HCT116 (cell line): ENCODE measurements at regions not wholly inside any gene's neighbourhood (a gene's known extent, or its start where the extent isn't known, plus 50 kb on each side); places are given as distances from the start of the nearest gene placed in this dataset.

Experiments used
- ATAC-seq: fragments of 200-7000 bp; cut with Tn5 transposase; 2 replicates; pipeline ENCODE4 v1.9.1; 2020; ENCODE audit warnings: mild to moderate bottlenecking, moderate library complexity
- BruUV-seq: library from RNA; stranded (reverse); fragments of 400-500 nt; replicated peaks from 2 replicates; lab custom pipeline; 2021; lab: Mats Ljungman, UMichigan
- CTCF ChIA-PET: fragments of 300-600 bp; sonication (Branson Sonifier 250); formaldehyde crosslinking; loops from one replicate; lab custom pipeline; 2021; ENCODE audit warnings: antibody characterized with exemption; lab: Charles Lee
- POLR2A ChIA-PET: fragments of 300-600, 350-600 bp; sonication (Branson Sonifier 250); formaldehyde crosslinking; loops from one replicate; lab custom pipeline; 2021; ENCODE audit warnings: antibody characterized with exemption; lab: Charles Lee
- RAD21 ChIA-PET, 2 experiments: fragments of 300-600 bp; sonication (Branson Sonifier 250); formaldehyde crosslinking; loops; one replicate each; lab custom pipeline; 2023; ENCODE audit warnings: low total read pairs in 2 of 2; ENCODE audit not compliant: uncharacterized antibody in 2 of 2, unreplicated experiment in 2 of 2, low non-redundant PET in 1 of 2; lab: Charles Lee
- DNase-seq: peaks from one replicate; pipeline ENCODE4 v3.0.0-alpha.2; 2010; ENCODE audit warnings: low read depth, low spot score
- H2AFZ ChIP-seq: fragments of 200-600 bp; shearing (Covaris generic), sonication (generic); 2 replicates; pipeline ENCODE4 v1.6.1; 2017; ENCODE audit warnings: low read depth, mixed run types, mixed read lengths, antibody characterized with exemption, low read length; ENCODE audit not compliant: poor library complexity, severe bottlenecking
- H3K27ac ChIP-seq: 2 replicates; pipeline ENCODE4 v1.5.1; 2012; ENCODE audit warnings: low read depth, low read length
- H3K27me3 ChIP-seq: fragments of 200-600 bp; sonication (generic); 2 replicates; pipeline ENCODE4 v1.6.1; 2016; ENCODE audit warnings: mixed run types, low read length, mixed read lengths; ENCODE audit not compliant: insufficient read depth
- H3K36me3 ChIP-seq, 2 experiments: fragments of 200-500 bp in 1 of 2; fragments of 200-600 bp in 1 of 2; sonication (Bioruptor generic) in 1 of 2; sonication (generic) in 1 of 2; 2 replicates each; pipeline versions ENCODE4 v1.5.1 to v1.6.1; 2014 to 2016; ENCODE audit warnings: low read length in 2 of 2, inconsistent platforms in 1 of 2, mixed read lengths in 1 of 2, mixed run types in 1 of 2; ENCODE audit not compliant: insufficient read depth in 2 of 2, control insufficient read depth in 1 of 2
- H3K4me1 ChIP-seq, 2 experiments: fragments of 200-600 bp in 1 of 2; sonication (generic) in 1 of 2; 2 replicates each; pipeline versions ENCODE4 v1.5.1 to v1.6.1; 2012 to 2017; ENCODE audit warnings: low read length in 2 of 2, inconsistent platforms in 1 of 2, mild to moderate bottlenecking in 1 of 2, mixed read lengths in 1 of 2, mixed run types in 1 of 2, moderate library complexity in 1 of 2; ENCODE audit not compliant: insufficient read depth in 2 of 2, control insufficient read depth in 1 of 2
- H3K4me2 ChIP-seq: fragments of 200-600 bp; sonication (generic); 2 replicates; pipeline ENCODE4 v1.6.1; 2017; ENCODE audit warnings: mixed run types, low read length, mixed read lengths
- H3K4me3 ChIP-seq, 2 experiments: fragments of 200-600 bp in 1 of 2; sonication (generic) in 1 of 2; replicated peaks in 1 of 2; 2 replicates each; pipeline ENCODE4 v1.5.1; 2011 to 2016; ENCODE audit warnings: low read length in 2 of 2, control low read depth in 1 of 2, low read depth in 1 of 2, mild to moderate bottlenecking in 1 of 2, mixed read lengths in 1 of 2, mixed run types in 1 of 2
- H3K79me2 ChIP-seq: fragments of 200-600 bp; sonication (generic); 2 replicates; pipeline ENCODE4 v1.6.1; 2017; ENCODE audit warnings: mild to moderate bottlenecking, mixed run types, low read length, moderate library complexity, mixed read lengths; ENCODE audit not compliant: insufficient read depth
- H3K9ac ChIP-seq: fragments of 200-600 bp; sonication (generic); 2 replicates; pipeline ENCODE4 v1.6.1; 2016; ENCODE audit warnings: low read length, mixed read lengths
- H3K9me2 ChIP-seq: fragments of 200-600 bp; sonication (generic), shearing (Covaris generic); 2 replicates; pipeline ENCODE4 v1.6.1; 2017; ENCODE audit warnings: mixed run types, mild to moderate bottlenecking, moderate library complexity; ENCODE audit not compliant: insufficient read depth
- H3K9me3 ChIP-seq, 2 experiments: fragments of 200-500 bp in 1 of 2; fragments of 200-600 bp in 1 of 2; sonication (Bioruptor generic) in 1 of 2; sonication (generic) in 1 of 2; 2 replicates each; pipeline ENCODE4 v1.6.1; 2014 to 2017; ENCODE audit warnings: low read length in 2 of 2, mixed read lengths in 2 of 2, inconsistent platforms in 1 of 2, low read depth in 1 of 2, mild to moderate bottlenecking in 1 of 2, mixed run types in 1 of 2, moderate library complexity in 1 of 2; ENCODE audit not compliant: control insufficient read depth in 1 of 2, insufficient read depth in 1 of 2
- H4K20me1 ChIP-seq: fragments of 200-600 bp; sonication (generic), shearing (Covaris generic); 2 replicates; pipeline ENCODE4 v1.6.1; 2017; ENCODE audit warnings: mixed run types, mild to moderate bottlenecking, moderate library complexity; ENCODE audit not compliant: insufficient read depth
- ATF3 ChIP-seq: IDR thresholded peaks from 2 replicates; pipeline ENCODE4 v1.6.1; 2012
- CBX3 ChIP-seq: IDR thresholded peaks from 2 replicates; pipeline ENCODE4 v1.6.1; 2012; ENCODE audit warnings: low read depth
- EGR1 ChIP-seq: IDR thresholded peaks from 2 replicates; pipeline ENCODE4 v1.6.1; 2012; ENCODE audit warnings: low read depth
- EZH2phosphoT487 ChIP-seq: fragments of 200-600 bp; IDR thresholded peaks from 2 replicates; pipeline ENCODE4 v1.6.1; 2018; ENCODE audit warnings: antibody characterized with exemption, borderline replicate concordance
- POLR2A ChIP-seq: IDR thresholded peaks from 2 replicates; pipeline ENCODE4 v1.7.0; 2011; ENCODE audit warnings: borderline replicate concordance; ENCODE audit not compliant: insufficient read depth, insufficient read length; ENCODE audit errors: extremely low read depth
- POLR2AphosphoS5 ChIP-seq: IDR thresholded peaks from 2 replicates; pipeline ENCODE4 v1.6.1; 2011; ENCODE audit warnings: mild to moderate bottlenecking, low read depth, low read length, moderate library complexity
- SIN3A ChIP-seq: IDR thresholded peaks from 2 replicates; pipeline ENCODE4 v1.6.1; 2012; ENCODE audit warnings: low read depth
- TCF7L2 ChIP-seq: IDR thresholded peaks from 2 replicates; pipeline ENCODE4 v1.7.0; 2011; ENCODE audit warnings: borderline replicate concordance, inconsistent platforms; ENCODE audit not compliant: insufficient read depth, insufficient read length; ENCODE audit errors: extremely low read depth
- ZBTB33 ChIP-seq: IDR thresholded peaks from 2 replicates; pipeline ENCODE4 v1.6.1; 2011; ENCODE audit warnings: mild to moderate bottlenecking, low read length, moderate library complexity; ENCODE audit not compliant: insufficient replicate concordance; ENCODE audit errors: extremely low read depth
- ZNF274 ChIP-seq: fragments of 200-500 bp; sonication (Bioruptor generic); IDR thresholded peaks from 2 replicates; pipeline ENCODE4 v1.6.1; 2014; ENCODE audit warnings: mild to moderate bottlenecking, low read depth, low read length, inconsistent platforms
- intact Hi-C: fragments of 100-400 bp; cut with micrococcal nuclease; formaldehyde crosslinking; loops from 2 replicates; pipeline ENCODE4 v1.10.0; 2022

- H3K36me3 ChIP-seq, result no peaks in the 10 kb centered on the region
- no peak overlapping the region for H3K27ac ChIP-seq
- H3K79me2 ChIP-seq, result no peaks in the 10 kb centered on the region
- no peaks in the 10 kb centered on the region for H3K9me3 ChIP-seq
- H2AFZ ChIP-seq, result no peak overlapping the region
- DNase-seq, result no peak
- no peaks in the 10 kb centered on the region for H3K9me2 ChIP-seq
- RAD21 ChIA-PET, result no interaction called here
- no peaks in the 10 kb centered on the region for H3K4me1 ChIP-seq
- no peak for ATAC-seq
- H3K4me2 ChIP-seq, result no peak overlapping the region
- no TSS peak for BruUV-seq
- no peaks in the 10 kb centered on the region for H3K27me3 ChIP-seq
- no peak overlapping the region for H3K4me3 ChIP-seq
- H4K20me1 ChIP-seq, result no peaks in the 10 kb centered on the region
- CTCF ChIA-PET, result no interaction called here
- POLR2A ChIA-PET, result no interaction called here
- no peak for TF ChIP-seq CBX3
- TF ChIP-seq EGR1, result no peak
- TF ChIP-seq SIN3A, result no peak
- no peak for TF ChIP-seq ZNF274
- TF ChIP-seq ZBTB33, result no peak
- no peak for TF ChIP-seq POLR2A
- TF ChIP-seq TCF7L2, result no peak
- TF ChIP-seq EZH2phosphoT487, result no peak
- TF ChIP-seq ATF3, result no peak
- no peak for TF ChIP-seq POLR2AphosphoS5
- intact Hi-C loops, result no loop called here
- no peak overlapping the region for H3K9ac ChIP-seq
Observed at GRCh38 chr3:145798007-145798406, 363.0 kb downstream of the PLOD2 start.
